WTC11 (cell line): ENCODE measurements at regions not wholly inside any gene's neighbourhood (a gene's known extent, or its start where the extent isn't known, plus 50 kb on each side); places are given as distances from the start of the nearest gene placed in this dataset.

Experiments
- ATAC-seq: fragments of 200-7000 bp; cut with Tn5 transposase; 2 replicates; pipeline ENCODE4 v1.10.0; 2021; ENCODE audit warnings: mild to moderate bottlenecking, moderate library complexity
- CTCF ChIA-PET: fragments of 300-600 bp; sonication (Branson Sonifier 250); formaldehyde crosslinking; loops from one replicate; lab custom pipeline; 2021; ENCODE audit warnings: antibody characterized with exemption; lab: Charles Lee
- POLR2A ChIA-PET: fragments of 350-600 bp; sonication (Branson Sonifier 250); formaldehyde crosslinking; loops from one replicate; lab custom pipeline; 2021; ENCODE audit warnings: antibody characterized with exemption; lab: Charles Lee
- DNase-seq: peaks from one replicate; pipeline ENCODE4 v3.0.0; 2021; ENCODE audit warnings: low spot score
- H3K27ac Mint-ChIP-seq: 2 replicates; pipeline ENCODE4 v1.8.0; 2021; ENCODE audit warnings: mixed read lengths
- H3K27me3 Mint-ChIP-seq: 2 replicates; pipeline ENCODE4 v1.8.0; 2021; ENCODE audit warnings: low read depth, mild to moderate bottlenecking, moderate library complexity, mixed read lengths
- H3K36me3 Mint-ChIP-seq: 2 replicates; pipeline ENCODE4 v1.8.0; 2021; ENCODE audit warnings: mixed read lengths
- H3K4me1 Mint-ChIP-seq: 2 replicates; pipeline ENCODE4 v1.8.0; 2022; ENCODE audit warnings: mixed read lengths
- H3K4me3 Mint-ChIP-seq: 2 replicates; pipeline ENCODE4 v1.8.0; 2021; ENCODE audit warnings: mild to moderate bottlenecking, moderate library complexity, mixed read lengths
- H3K9me3 Mint-ChIP-seq: 2 replicates; pipeline ENCODE4 v1.8.0; 2021; ENCODE audit warnings: mixed read lengths
- FOXK1 ChIP-seq: sonication (generic); formaldehyde crosslinking; IDR thresholded peaks from 2 replicates; pipeline ENCODE4 v1.8.0; 2022; ENCODE audit warnings: mild to moderate bottlenecking, moderate library complexity, missing genetic modification reagents
- MXD4 ChIP-seq: fragments of 250-450 bp; sonication (Bioruptor Pico); IDR thresholded peaks from 2 replicates; pipeline ENCODE4 v1.8.0; 2021; ENCODE audit warnings: mild to moderate bottlenecking, moderate library complexity, borderline replicate concordance
- MYBL2 ChIP-seq: sonication (generic); formaldehyde crosslinking; IDR thresholded peaks from 2 replicates; pipeline ENCODE4 v1.8.1; 2023; ENCODE audit warnings: mild to moderate bottlenecking, moderate library complexity, missing genetic modification reagents
- NFYB ChIP-seq: sonication (generic); formaldehyde crosslinking; conservative IDR thresholded peaks from 2 replicates; pipeline ENCODE4 v1.8.0; 2022; ENCODE audit warnings: low read depth, missing genetic modification reagents
- NR3C1 ChIP-seq: sonication (generic); formaldehyde crosslinking; conservative IDR thresholded peaks from 2 replicates; pipeline ENCODE4 v1.8.1; 2023; ENCODE audit warnings: low read depth, mild to moderate bottlenecking, missing genetic modification reagents
- ZNF263 ChIP-seq: sonication (generic); formaldehyde crosslinking; IDR thresholded peaks from 2 replicates; pipeline ENCODE4 v1.8.1; 2022; ENCODE audit warnings: low read depth, mild to moderate bottlenecking, moderate library complexity, missing genetic modification reagents
- TF ChIP-seq, protein P1 (sequence below): sonication (generic); formaldehyde crosslinking; IDR thresholded peaks from 2 replicates; pipeline ENCODE4 v1.8.0; 2023; ENCODE audit warnings: missing genetic modification reagents, mild to moderate bottlenecking, borderline replicate concordance
- TF ChIP-seq, protein P2 (sequence below): sonication (generic); formaldehyde crosslinking; IDR thresholded peaks from 2 replicates; pipeline ENCODE4 v1.8.0; 2022; ENCODE audit warnings: mild to moderate bottlenecking, missing genetic modification reagents
- TF ChIP-seq, protein P3 (sequence below): sonication (generic); formaldehyde crosslinking; IDR thresholded peaks from 2 replicates; pipeline ENCODE4 v1.8.1; 2023; ENCODE audit warnings: mild to moderate bottlenecking, missing genetic modification reagents, borderline replicate concordance
- TF ChIP-seq, protein P4 (sequence below): sonication (generic); formaldehyde crosslinking; IDR thresholded peaks from 2 replicates; pipeline ENCODE4 v1.8.0; 2022; ENCODE audit warnings: mild to moderate bottlenecking, missing genetic modification reagents
- TF ChIP-seq, protein P5 (sequence below): sonication (generic); formaldehyde crosslinking; IDR thresholded peaks from 2 replicates; pipeline ENCODE4 v1.8.1; 2023; ENCODE audit warnings: mild to moderate bottlenecking, moderate library complexity, missing genetic modification reagents
- TF ChIP-seq, protein P6 (sequence below): fragments of 250-450 bp; sonication (Bioruptor Pico); conservative IDR thresholded peaks from 2 replicates; pipeline ENCODE4 v1.9.0; 2021; ENCODE audit warnings: mild to moderate bottlenecking

DNA sequence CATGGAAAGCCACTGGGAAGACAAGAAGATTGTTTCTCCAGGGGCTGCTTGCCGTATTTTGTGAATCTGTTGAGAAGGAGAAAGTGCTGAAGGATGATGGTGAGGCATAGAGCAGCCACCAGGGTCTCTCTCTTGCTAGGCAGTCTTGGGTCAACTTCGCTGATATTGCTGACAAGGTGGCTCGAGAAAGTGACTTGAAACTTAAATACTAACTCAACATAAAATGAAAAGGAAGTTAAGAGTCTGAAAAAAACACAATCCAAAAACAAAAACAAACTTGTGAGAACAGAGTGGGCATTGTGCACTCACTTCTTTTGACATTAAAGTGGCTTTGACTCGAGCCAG, 90.1 kb downstream of the CHST2 start (continued):
- TF ChIP-seq, protein P1, sequence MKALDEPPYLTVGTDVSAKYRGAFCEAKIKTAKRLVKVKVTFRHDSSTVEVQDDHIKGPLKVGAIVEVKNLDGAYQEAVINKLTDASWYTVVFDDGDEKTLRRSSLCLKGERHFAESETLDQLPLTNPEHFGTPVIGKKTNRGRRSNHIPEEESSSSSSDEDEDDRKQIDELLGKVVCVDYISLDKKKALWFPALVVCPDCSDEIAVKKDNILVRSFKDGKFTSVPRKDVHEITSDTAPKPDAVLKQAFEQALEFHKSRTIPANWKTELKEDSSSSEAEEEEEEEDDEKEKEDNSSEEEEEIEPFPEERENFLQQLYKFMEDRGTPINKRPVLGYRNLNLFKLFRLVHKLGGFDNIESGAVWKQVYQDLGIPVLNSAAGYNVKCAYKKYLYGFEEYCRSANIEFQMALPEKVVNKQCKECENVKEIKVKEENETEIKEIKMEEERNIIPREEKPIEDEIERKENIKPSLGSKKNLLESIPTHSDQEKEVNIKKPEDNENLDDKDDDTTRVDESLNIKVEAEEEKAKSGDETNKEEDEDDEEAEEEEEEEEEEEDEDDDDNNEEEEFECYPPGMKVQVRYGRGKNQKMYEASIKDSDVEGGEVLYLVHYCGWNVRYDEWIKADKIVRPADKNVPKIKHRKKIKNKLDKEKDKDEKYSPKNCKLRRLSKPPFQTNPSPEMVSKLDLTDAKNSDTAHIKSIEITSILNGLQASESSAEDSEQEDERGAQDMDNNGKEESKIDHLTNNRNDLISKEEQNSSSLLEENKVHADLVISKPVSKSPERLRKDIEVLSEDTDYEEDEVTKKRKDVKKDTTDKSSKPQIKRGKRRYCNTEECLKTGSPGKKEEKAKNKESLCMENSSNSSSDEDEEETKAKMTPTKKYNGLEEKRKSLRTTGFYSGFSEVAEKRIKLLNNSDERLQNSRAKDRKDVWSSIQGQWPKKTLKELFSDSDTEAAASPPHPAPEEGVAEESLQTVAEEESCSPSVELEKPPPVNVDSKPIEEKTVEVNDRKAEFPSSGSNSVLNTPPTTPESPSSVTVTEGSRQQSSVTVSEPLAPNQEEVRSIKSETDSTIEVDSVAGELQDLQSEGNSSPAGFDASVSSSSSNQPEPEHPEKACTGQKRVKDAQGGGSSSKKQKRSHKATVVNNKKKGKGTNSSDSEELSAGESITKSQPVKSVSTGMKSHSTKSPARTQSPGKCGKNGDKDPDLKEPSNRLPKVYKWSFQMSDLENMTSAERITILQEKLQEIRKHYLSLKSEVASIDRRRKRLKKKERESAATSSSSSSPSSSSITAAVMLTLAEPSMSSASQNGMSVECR (CRISPR knock-in tag): no peak
- no peak for TF ChIP-seq MYBL2 (CRISPR knock-in tag)
- TF ChIP-seq, protein P2, sequence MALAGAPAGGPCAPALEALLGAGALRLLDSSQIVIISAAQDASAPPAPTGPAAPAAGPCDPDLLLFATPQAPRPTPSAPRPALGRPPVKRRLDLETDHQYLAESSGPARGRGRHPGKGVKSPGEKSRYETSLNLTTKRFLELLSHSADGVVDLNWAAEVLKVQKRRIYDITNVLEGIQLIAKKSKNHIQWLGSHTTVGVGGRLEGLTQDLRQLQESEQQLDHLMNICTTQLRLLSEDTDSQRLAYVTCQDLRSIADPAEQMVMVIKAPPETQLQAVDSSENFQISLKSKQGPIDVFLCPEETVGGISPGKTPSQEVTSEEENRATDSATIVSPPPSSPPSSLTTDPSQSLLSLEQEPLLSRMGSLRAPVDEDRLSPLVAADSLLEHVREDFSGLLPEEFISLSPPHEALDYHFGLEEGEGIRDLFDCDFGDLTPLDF: no peak
- no peak for TF ChIP-seq NR3C1 (CRISPR knock-in tag)
- TF ChIP-seq, protein P3, sequence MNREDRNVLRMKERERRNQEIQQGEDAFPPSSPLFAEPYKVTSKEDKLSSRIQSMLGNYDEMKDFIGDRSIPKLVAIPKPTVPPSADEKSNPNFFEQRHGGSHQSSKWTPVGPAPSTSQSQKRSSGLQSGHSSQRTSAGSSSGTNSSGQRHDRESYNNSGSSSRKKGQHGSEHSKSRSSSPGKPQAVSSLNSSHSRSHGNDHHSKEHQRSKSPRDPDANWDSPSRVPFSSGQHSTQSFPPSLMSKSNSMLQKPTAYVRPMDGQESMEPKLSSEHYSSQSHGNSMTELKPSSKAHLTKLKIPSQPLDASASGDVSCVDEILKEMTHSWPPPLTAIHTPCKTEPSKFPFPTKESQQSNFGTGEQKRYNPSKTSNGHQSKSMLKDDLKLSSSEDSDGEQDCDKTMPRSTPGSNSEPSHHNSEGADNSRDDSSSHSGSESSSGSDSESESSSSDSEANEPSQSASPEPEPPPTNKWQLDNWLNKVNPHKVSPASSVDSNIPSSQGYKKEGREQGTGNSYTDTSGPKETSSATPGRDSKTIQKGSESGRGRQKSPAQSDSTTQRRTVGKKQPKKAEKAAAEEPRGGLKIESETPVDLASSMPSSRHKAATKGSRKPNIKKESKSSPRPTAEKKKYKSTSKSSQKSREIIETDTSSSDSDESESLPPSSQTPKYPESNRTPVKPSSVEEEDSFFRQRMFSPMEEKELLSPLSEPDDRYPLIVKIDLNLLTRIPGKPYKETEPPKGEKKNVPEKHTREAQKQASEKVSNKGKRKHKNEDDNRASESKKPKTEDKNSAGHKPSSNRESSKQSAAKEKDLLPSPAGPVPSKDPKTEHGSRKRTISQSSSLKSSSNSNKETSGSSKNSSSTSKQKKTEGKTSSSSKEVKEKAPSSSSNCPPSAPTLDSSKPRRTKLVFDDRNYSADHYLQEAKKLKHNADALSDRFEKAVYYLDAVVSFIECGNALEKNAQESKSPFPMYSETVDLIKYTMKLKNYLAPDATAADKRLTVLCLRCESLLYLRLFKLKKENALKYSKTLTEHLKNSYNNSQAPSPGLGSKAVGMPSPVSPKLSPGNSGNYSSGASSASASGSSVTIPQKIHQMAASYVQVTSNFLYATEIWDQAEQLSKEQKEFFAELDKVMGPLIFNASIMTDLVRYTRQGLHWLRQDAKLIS (CRISPR knock-in tag): no peak
- TF ChIP-seq, protein P4, sequence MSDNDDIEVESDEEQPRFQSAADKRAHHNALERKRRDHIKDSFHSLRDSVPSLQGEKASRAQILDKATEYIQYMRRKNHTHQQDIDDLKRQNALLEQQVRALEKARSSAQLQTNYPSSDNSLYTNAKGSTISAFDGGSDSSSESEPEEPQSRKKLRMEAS (CRISPR knock-in tag): no peak

DNA sequence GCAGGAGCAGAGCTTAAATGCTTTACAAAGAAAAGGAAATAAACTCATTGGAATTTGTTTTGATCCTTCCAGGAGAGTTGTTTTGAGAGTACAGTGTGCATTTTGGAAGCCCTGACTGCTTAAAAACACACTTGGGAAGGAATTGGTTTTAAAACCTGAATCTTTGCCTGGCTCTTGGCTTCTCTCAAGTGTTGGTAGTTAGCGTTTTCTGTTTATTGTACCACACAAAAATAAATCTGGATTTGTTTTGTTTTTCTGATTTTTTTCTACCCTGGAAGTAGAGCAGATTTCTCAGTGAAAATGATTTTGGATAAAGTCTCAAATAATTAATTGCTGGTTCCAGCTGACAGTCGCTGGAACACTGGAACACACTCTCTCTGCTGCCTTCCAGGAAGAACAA, 90.6 kb downstream of the CHST2 start:
- Mint-ChIP-seq H3K9me3 (peaks cover 7% of the 10 kb centered on the region), H3K4me3 (no peak overlapping the region), H3K27ac (no peak overlapping the region), H3K27me3 (no peaks in the 10 kb centered on the region; the same call in 1 of the 2 replicates), H3K36me3 (no peaks in the 10 kb centered on the region), H3K4me1 (peaks cover 22% of the 10 kb centered on the region)
- ATAC-seq (no peak), DNase-seq (no peak)
- ChIA-PET POLR2A (no interaction called here), CTCF (no interaction called here)
- TF ChIP-seq FOXK1 (CRISPR knock-in tag) (no peak), NFYB (CRISPR knock-in tag) (no peak), ZNF263 (CRISPR knock-in tag) (no peak)
- TF ChIP-seq, protein P5, sequence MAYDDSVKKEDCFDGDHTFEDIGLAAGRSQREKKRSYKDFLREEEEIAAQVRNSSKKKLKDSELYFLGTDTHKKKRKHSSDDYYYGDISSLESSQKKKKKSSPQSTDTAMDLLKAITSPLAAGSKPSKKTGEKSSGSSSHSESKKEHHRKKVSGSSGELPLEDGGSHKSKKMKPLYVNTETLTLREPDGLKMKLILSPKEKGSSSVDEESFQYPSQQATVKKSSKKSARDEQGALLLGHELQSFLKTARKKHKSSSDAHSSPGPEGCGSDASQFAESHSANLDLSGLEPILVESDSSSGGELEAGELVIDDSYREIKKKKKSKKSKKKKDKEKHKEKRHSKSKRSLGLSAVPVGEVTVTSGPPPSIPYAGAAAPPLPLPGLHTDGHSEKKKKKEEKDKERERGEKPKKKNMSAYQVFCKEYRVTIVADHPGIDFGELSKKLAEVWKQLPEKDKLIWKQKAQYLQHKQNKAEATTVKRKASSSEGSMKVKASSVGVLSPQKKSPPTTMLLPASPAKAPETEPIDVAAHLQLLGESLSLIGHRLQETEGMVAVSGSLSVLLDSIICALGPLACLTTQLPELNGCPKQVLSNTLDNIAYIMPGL (CRISPR knock-in tag): no peak

DNA sequence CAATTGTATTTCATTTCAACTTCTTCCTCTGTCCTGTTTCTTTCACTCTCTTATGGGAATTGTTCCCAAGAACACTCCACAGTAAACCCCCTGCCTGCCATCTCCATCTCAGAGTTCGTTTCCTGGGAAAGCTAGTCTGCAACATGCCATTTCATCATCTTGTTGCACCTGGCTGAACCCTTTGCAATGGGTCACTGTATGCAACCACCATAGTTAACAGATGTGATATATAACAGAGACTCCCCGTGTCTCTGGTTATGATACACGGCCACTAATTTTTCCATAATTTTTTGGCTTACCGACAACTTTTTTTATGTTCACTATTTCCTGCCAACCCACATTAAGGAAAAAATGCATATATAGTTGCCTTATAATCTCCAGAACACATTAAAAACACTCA, 95.5 kb downstream of the CHST2 start:
- ATAC-seq: no peak
- Mint-ChIP-seq H3K4me1 (peaks cover 13% of the 10 kb centered on the region), H3K36me3 (no peaks in the 10 kb centered on the region), H3K4me3 (no peak overlapping the region), H3K27me3 (no peaks in the 10 kb centered on the region), H3K27ac (no peak overlapping the region), H3K9me3 (no peaks in the 10 kb centered on the region)
- no peak for DNase-seq
- CTCF ChIA-PET: no interaction called here
- POLR2A ChIA-PET: no interaction called here
- TF ChIP-seq, protein P6, sequence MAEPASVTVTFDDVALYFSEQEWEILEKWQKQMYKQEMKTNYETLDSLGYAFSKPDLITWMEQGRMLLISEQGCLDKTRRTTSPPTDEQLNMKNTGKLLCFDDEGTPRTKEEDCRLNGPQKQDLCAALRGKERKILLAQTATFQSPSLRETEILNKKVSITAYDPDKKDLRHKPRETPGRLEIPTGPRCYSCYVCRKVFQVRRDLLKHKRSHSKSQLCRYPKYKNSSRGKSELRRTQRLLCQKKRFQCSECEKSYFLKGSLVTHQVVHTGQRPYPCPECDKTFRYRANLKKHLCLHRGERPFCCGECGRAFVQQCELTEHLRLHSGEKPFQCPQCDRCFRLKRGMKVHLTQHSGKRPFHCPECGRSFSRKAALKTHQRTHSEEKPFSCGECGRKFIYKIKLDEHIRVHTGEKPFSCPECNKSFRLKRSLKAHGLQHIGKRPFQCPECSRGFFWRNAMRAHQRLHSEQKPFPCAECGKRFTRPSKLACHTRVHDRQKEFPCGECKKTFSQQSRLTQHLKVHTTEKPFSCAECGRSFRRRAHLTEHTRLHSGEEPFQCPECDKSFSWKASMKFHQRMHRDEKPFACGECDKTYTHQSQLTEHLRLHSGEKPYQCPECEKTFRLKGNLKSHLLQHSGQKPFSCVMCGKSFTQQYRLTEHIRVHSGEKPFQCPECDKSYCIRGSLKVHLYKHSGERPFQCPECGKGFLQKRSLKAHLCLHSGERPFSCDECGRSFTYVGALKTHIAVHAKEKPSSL (CRISPR knock-in tag): no peak
- no peak for TF ChIP-seq MXD4 (CRISPR knock-in tag)
